VCaP (cell line): ENCODE measurements at regions not wholly inside any gene's neighbourhood (a gene's known extent, or its start where the extent isn't known, plus 50 kb on each side); places are given as distances from the start of the nearest gene placed in this dataset.

Experiments used
- H3K27ac ChIP-seq: fragments of 450-650 bp; 2 replicates; pipeline ENCODE4 v1.5.1; 2017
- TF ChIP-seq, protein P1 (sequence below): fragments of 450-650 bp; conservative IDR thresholded peaks from 2 replicates; pipeline ENCODE4 v1.5.1; 2017; ENCODE audit warnings: mild to moderate bottlenecking, moderate library complexity

DNA sequence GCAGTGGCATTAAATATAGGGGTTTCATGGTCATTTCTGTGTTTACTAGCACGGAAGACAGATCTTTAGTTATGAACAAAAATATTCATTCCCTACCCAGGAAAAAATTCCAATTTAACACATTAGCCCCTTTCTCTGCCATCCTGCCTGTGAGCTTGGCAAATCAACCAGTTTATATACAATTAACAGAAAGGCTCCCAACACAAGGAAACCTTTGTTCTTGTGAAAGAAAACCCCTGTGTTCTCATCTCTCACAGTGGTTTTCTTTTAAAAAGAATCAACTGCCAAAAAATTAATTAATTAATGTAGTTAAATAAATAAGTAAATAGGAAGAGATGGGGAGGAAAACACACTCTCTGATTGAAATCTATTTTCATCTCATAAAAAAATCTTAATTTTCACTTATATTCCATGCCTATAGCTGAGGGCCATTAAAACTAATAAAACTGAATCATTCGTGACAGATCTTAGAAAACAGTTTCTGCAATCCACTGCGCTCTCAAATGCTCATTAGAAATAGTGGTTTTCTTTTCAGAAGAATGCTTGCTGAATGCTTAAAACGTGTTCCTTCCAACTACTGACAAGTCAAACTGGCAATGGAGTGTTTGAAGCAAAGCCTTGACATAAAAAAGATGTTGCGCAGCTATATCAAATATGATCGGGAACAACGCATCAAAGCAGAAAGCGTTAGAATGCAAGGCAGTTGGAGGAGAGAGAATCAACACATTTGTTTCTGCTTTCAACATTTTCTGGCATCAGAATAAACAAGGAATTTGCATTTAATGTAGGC is 387.7 kb downstream of the TLR4 start:
- H3K27ac ChIP-seq = no peak overlapping the region
- TF ChIP-seq, protein P1, sequence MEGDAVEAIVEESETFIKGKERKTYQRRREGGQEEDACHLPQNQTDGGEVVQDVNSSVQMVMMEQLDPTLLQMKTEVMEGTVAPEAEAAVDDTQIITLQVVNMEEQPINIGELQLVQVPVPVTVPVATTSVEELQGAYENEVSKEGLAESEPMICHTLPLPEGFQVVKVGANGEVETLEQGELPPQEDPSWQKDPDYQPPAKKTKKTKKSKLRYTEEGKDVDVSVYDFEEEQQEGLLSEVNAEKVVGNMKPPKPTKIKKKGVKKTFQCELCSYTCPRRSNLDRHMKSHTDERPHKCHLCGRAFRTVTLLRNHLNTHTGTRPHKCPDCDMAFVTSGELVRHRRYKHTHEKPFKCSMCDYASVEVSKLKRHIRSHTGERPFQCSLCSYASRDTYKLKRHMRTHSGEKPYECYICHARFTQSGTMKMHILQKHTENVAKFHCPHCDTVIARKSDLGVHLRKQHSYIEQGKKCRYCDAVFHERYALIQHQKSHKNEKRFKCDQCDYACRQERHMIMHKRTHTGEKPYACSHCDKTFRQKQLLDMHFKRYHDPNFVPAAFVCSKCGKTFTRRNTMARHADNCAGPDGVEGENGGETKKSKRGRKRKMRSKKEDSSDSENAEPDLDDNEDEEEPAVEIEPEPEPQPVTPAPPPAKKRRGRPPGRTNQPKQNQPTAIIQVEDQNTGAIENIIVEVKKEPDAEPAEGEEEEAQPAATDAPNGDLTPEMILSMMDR = no peak

DNA sequence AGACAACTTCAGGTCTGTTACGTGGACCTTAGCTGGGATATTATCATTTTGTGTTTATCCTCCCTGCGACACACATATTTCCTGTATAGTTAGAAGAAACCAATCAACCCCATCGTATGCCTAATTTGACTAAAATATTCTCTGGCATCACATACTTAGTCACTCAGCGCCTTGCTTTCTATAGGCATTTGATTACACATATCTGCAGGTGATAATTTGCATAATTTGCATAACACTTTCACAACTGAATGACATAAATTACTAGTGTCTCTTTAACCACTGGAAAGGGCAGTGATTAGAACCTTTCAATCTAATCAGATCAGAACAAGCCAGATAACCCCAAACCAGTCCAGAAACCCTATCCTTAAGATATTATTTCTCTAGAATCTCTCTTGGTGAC is 390.2 kb downstream of the TLR4 start:
- TF ChIP-seq, protein P1 = no peak
- H3K27ac ChIP-seq = no peak overlapping the region

DNA sequence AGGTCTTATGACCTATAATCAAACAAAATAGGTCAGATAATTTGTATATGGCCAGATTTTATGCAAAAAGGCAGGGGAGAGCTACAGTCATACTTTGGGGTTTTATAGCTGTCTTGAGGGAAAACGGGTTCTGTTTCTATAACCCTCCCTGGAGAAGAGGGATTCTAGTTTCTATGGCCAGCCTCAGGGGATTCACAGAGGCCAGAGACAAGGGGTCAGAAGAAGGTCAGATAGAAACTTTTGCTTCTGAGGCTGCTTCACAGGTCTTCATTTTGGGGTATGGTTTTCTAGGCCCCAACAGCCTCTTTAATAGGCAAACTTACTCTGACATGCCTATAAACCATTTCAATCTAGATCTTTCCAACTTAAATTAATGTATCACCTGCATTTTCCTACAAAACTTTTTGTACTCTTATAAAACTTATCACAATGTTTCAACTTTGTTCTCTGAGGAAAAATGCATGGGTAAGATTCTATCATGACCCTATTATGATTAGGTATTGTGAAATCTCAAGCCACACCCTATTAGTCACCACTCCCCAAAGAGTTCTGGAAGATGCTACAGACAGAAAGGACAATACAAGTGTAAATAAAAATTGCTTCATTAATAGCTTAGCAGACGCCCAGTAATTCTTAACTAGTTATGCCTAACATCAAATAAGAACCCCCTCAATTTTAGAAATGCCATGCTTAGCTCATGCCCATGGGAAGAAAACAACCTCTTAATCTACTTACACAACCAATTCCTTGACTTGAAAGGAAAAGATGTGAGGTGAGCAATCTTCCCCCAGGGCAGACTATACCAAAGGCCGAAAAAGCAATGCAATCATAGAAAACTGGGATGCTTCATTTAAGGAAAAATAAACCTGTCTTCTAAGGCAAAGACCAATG is 396.6 kb downstream of the TLR4 start:
- TF ChIP-seq, protein P1 = no peak
- no peak overlapping the region for H3K27ac ChIP-seq

GRCh38 chr9:118104363-118104762 is 400.2 kb downstream of the TLR4 start:
- TF ChIP-seq, protein P1 = no peak
- no peak overlapping the region for H3K27ac ChIP-seq

DNA sequence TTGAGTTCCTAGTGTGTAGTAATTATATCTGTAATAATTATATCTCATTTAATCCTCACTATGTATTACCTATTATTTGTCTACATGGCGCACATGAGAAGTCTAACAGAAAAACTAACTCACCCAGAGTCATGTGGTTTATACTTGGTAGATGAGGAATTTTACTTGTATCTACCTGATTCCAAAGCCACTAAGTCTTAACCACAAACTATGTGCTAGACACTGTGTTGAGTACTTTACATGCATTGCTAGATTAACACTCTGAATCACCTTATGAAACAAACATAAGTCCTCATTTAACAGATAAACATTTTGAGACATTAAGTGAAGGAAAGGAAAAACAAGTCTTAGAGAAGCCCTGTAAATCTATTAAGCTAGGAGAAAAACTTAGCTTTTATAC is 404.8 kb downstream of the TLR4 start:
- no peak overlapping the region for H3K27ac ChIP-seq
- TF ChIP-seq, protein P1 = no peak

GRCh38 chr9:118109542-118109941 is 405.3 kb downstream of the TLR4 start:
- H3K27ac ChIP-seq = no peak overlapping the region
- TF ChIP-seq, protein P1 = no peak

- no peak overlapping the region for H3K27ac ChIP-seq
- TF ChIP-seq, protein P1 = no peak
These were observed 417.2 kb downstream of the TLR4 start for GRCh38 chr9:118121361-118121760.
